ENCODE measurements at regions not wholly inside any gene's neighbourhood (a gene's known extent, or its start where the extent isn't known, plus 50 kb on each side); places are given as distances from the start of the nearest gene placed in this dataset.

- Histone ChIP-seq H3K9ac (ENCODE audit: control insufficient read depth, insufficient read depth, low read length) (no peak overlapping the region), H4K20me1 (ENCODE audit: control insufficient read depth, insufficient read depth) (no peaks in the 10 kb centered on the region), H3K36me3 (ENCODE audit: control insufficient read depth in 2 of 2, insufficient read depth in 2 of 2, low read length in 1 of 2) (no peaks in the 10 kb centered on the region), H3K79me2 (ENCODE audit: control insufficient read depth, insufficient read depth, low read length) (no peaks in the 10 kb centered on the region), H2AFZ (ENCODE audit: control insufficient read depth, low read depth, low read length) (no peak overlapping the region), H3K9me3 (replicated peaks; ENCODE audit: control insufficient read depth, insufficient read depth, low read length) (no peaks in the 10 kb centered on the region), H3K27me3 (replicated peaks in 1 of 2; ENCODE audit: control insufficient read depth in 2 of 2, insufficient read depth in 2 of 2, low read length in 1 of 2) (no peaks in the 10 kb centered on the region), H3K27ac (ENCODE audit: control insufficient read depth, insufficient read depth) (no peak overlapping the region), H3K4me1 (ENCODE audit: control insufficient read depth, insufficient read depth, low read length) (no peaks in the 10 kb centered on the region), H3K4me2 (ENCODE audit: control insufficient read depth, insufficient read depth) (no peak overlapping the region), H3K4me3 (no peak overlapping the region)
- ChIA-PET SMC1A (ENCODE audit: uncharacterized antibody, unreplicated experiment) (no interaction called here), RAD21 (ENCODE audit: unreplicated experiment) (no interaction called here), CTCF (interaction anchor here (1.5 kb wide), 1 partner anchor 28 kb away, joined by 3 read pairs; no protein-coding TSS in a partner anchor), POLR2A (no interaction called here)
- ATAC-seq = no peak
- in situ Hi-C loops (cut with MboI) (no loop called here), intact Hi-C loops (cut with micrococcal nuclease; ENCODE audit: unreplicated experiment) (no loop called here)
- BruUV-seq (replicated peaks) = no TSS peak
- TF ChIP-seq ZNF24 (IDR thresholded peaks at IDR 0.05) (no peak), ZNF217 (IDR thresholded peaks at IDR 0.05) (no peak), POLR2AphosphoS5 (IDR thresholded peaks at IDR 0.05; ENCODE audit: low read length) (no peak), ELK1 (IDR thresholded peaks at IDR 0.05; ENCODE audit: low read depth, low read length) (no peak), E4F1 (IDR thresholded peaks at IDR 0.05; ENCODE audit: borderline replicate concordance, partially characterized antibody) (no peak), HDGF (IDR thresholded peaks at IDR 0.05) (no peak), KDM1A (IDR thresholded peaks at IDR 0.05; ENCODE audit: borderline replicate concordance) (no peak), NR2C1 (IDR thresholded peaks at IDR 0.05) (no peak), GATAD2B (conservative IDR thresholded peaks at IDR 0.05; ENCODE audit: low read depth) (no peak), SIN3A (IDR thresholded peaks at IDR 0.05; ENCODE audit: low read depth, low read length) (no peak), PRDM15 (CRISPR knock-in tag; IDR thresholded peaks at IDR 0.05) (no peak), IKZF1 (conservative IDR thresholded peaks at IDR 0.05) (no peak), RFX5 (IDR thresholded peaks at IDR 0.05; ENCODE audit: low read depth, low read length) (no peak), HDAC2 (IDR thresholded peaks at IDR 0.05) (no peak), RAD51 (IDR thresholded peaks at IDR 0.05) (no peak), PAX8 (IDR thresholded peaks at IDR 0.05) (no peak)
- WGBS (ENCODE audit: insufficient coverage, insufficient replicate concordance, low lambda C conversion rate, missing lambda C conversion rate) = 37% methylated on average over 4 of the region's 4 CpGs
- FAIRE-seq = no peak
- DNase-seq (ENCODE audit: low read depth, low spot score) = no peak
Measured at GRCh38 chrX:10797466-10797865, 177.1 kb upstream of the MID1 start.
